OCI-LY1 (cell line): ENCODE measurements at regions not wholly inside any gene's neighbourhood (a gene's known extent, or its start where the extent isn't known, plus 50 kb on each side); places are given as distances from the start of the nearest gene placed in this dataset.
"Not testable (repeated sequence)": the region's sequence is repeated elsewhere in the genome, so short reads cannot be mapped to it uniquely, and the experiment has no call there.

Experiments used
- H2AFZ ChIP-seq: fragments of 200-600 bp; sonication (generic), shearing (Covaris generic); 2 replicates; pipeline ENCODE4 v1.6.0; 2014; ENCODE audit warnings: antibody characterized with exemption, mild to moderate bottlenecking, low read length
- H3F3A ChIP-seq: fragments of 200-600 bp; sonication (generic), shearing (Covaris generic); 2 replicates; pipeline ENCODE4 v1.6.0; 2014; ENCODE audit warnings: mild to moderate bottlenecking, antibody characterized with exemption, low read length, moderate library complexity; ENCODE audit not compliant: insufficient read depth
- H3K27ac ChIP-seq: fragments of 200-600 bp; sonication (generic); 2 replicates; pipeline ENCODE4 v1.5.1; 2014; ENCODE audit warnings: low read length, mixed run types, mild to moderate bottlenecking, low read depth; ENCODE audit not compliant: poor library complexity, severe bottlenecking
- H3K27me3 ChIP-seq: fragments of 200-600 bp; sonication (generic); 2 replicates; pipeline ENCODE4 v1.6.0; 2014; ENCODE audit warnings: antibody characterized with exemption, mild to moderate bottlenecking, low read length, moderate library complexity; ENCODE audit not compliant: insufficient read depth
- H3K36me3 ChIP-seq: fragments of 200-600 bp; sonication (generic); 2 replicates; pipeline ENCODE4 v1.6.1; 2014; ENCODE audit warnings: mild to moderate bottlenecking, antibody characterized with exemption, low read length, moderate library complexity, mixed read lengths; ENCODE audit not compliant: insufficient read depth
- H3K4me1 ChIP-seq: fragments of 200-600 bp; sonication (generic); 2 replicates; pipeline ENCODE4 v1.5.1; 2014; ENCODE audit warnings: mild to moderate bottlenecking, low read length, moderate library complexity; ENCODE audit not compliant: insufficient read depth, severe bottlenecking
- H3K4me2 ChIP-seq: fragments of 200-600 bp; sonication (generic), shearing (Covaris generic); 2 replicates; pipeline ENCODE4 v1.6.1; 2014; ENCODE audit warnings: low read length
- H3K4me3 ChIP-seq: fragments of 200-600 bp; sonication (generic); 2 replicates; pipeline ENCODE4 v1.5.1; 2014; ENCODE audit warnings: low read length, low read depth, mild to moderate bottlenecking, mixed read lengths; ENCODE audit not compliant: poor library complexity, severe bottlenecking
- H3K79me2 ChIP-seq: fragments of 200-600 bp; shearing (Covaris generic); 2 replicates; pipeline ENCODE4 v1.6.1; 2016; ENCODE audit warnings: mixed run types, low read length, mixed read lengths; ENCODE audit not compliant: insufficient read depth
- H3K9ac ChIP-seq: fragments of 200-600 bp; sonication (generic), shearing (Covaris generic); 2 replicates; pipeline ENCODE4 v1.6.1; 2014; ENCODE audit warnings: mild to moderate bottlenecking, low read length, mixed read lengths
- H3K9me2 ChIP-seq: fragments of 200-600 bp; sonication (generic), shearing (Covaris generic); 2 replicates; pipeline ENCODE4 v1.6.1; 2014; ENCODE audit warnings: low read depth, mild to moderate bottlenecking, low read length, mixed read lengths
- H3K9me3 ChIP-seq: fragments of 200-600 bp; shearing (Covaris generic); 2 replicates; pipeline ENCODE4 v1.6.1; 2014; ENCODE audit warnings: low read length, mixed read lengths
- H4K20me1 ChIP-seq: fragments of 200-600 bp; sonication (generic), shearing (Covaris generic); 2 replicates; pipeline ENCODE4 v1.6.0; 2016; ENCODE audit warnings: mild to moderate bottlenecking, low read length; ENCODE audit not compliant: insufficient read depth
- EZH2 ChIP-seq: fragments of 200-600 bp; sonication (generic), shearing (Covaris generic); IDR thresholded peaks from 2 replicates; pipeline ENCODE4 v1.8.0; 2017; ENCODE audit warnings: borderline replicate concordance, mixed run types, mild to moderate bottlenecking, antibody characterized with exemption, low read length, moderate library complexity, mixed read lengths
- TF ChIP-seq, protein P1 (sequence below): fragments of 200-600 bp; sonication (generic), shearing (Covaris generic); IDR thresholded peaks from 2 replicates; pipeline ENCODE4 v1.5.1; 2017; ENCODE audit warnings: mild to moderate bottlenecking, antibody characterized with exemption, low read length, moderate library complexity, mixed read lengths

DNA sequence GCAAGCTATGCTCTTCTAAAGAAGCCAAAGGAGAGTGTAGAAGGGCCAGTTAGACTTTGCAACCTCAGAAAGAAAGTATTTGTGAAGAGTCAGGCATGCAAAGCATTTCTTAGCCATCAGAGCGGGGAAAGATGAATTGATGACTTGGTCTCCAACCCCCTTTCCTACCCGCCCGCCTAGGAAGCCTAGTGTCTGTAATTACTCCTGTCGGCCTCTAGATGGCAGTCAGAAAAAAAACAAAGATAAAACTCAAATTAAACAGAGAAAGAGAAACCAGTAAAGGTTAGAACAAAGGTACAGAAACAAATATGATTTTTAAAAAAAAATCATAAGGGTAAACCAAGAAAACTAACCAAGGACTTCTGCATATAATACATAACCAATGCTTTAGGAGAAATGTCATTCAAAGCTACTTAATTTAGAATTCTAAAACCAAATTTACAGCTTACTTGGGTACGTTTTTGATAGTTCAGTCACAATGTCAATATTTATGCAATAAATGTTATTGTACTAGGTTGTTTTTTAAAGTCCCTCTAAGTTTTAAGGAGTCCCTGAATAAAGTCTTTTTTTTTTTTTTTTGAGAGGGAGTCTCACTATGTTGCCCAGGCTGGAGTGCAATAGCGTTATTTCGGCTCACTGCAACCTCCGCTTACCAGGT is 97.6 kb downstream of the LYZL1 start:
- Histone ChIP-seq H3K9ac (no peak overlapping the region), H3K27me3 (no peaks in the 10 kb centered on the region), H3K36me3 (no peaks in the 10 kb centered on the region), H3K4me2 (no peak overlapping the region), H3K79me2 (no peaks in the 10 kb centered on the region), H4K20me1 (no peaks in the 10 kb centered on the region), H3K4me3 (no peak overlapping the region), H3K4me1 (no peaks in the 10 kb centered on the region), H3F3A (no peaks in the 10 kb centered on the region), H2AFZ (no peak overlapping the region), H3K27ac (no peak overlapping the region), H3K9me3 (no peaks in the 10 kb centered on the region), H3K9me2 (no peaks in the 10 kb centered on the region)
- no peak for TF ChIP-seq EZH2
- TF ChIP-seq, protein P1, sequence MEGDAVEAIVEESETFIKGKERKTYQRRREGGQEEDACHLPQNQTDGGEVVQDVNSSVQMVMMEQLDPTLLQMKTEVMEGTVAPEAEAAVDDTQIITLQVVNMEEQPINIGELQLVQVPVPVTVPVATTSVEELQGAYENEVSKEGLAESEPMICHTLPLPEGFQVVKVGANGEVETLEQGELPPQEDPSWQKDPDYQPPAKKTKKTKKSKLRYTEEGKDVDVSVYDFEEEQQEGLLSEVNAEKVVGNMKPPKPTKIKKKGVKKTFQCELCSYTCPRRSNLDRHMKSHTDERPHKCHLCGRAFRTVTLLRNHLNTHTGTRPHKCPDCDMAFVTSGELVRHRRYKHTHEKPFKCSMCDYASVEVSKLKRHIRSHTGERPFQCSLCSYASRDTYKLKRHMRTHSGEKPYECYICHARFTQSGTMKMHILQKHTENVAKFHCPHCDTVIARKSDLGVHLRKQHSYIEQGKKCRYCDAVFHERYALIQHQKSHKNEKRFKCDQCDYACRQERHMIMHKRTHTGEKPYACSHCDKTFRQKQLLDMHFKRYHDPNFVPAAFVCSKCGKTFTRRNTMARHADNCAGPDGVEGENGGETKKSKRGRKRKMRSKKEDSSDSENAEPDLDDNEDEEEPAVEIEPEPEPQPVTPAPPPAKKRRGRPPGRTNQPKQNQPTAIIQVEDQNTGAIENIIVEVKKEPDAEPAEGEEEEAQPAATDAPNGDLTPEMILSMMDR, result peak; percentile 62

DNA sequence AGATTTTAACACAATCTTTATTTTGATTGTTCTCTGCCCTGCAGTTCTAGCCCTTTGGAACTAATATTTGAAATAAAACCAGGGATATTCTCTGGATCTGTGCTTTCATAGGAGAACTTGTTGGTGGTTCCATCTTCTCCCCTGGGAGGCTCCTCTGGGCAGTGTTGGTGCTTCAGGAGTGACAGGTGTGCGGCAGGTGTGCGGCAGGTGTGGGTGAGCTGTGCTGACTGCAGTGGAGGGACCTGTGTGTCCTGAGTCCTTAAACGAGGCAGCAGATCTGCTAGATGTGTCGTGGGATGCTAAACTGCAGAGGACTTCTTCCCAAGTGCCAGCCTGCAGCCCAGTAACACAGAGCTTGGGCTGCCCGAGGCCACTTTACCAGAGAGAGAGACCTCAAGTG is 98.4 kb downstream of the LYZL1 start:
- Histone ChIP-seq H3K9me3 (no peaks in the 10 kb centered on the region), H3K27ac (no peak overlapping the region), H3K27me3 (no peaks in the 10 kb centered on the region), H3K9ac (no peak overlapping the region), H3K9me2 (no peaks in the 10 kb centered on the region), H4K20me1 (no peaks in the 10 kb centered on the region), H3K79me2 (no peaks in the 10 kb centered on the region), H2AFZ (no peak overlapping the region), H3F3A (no peaks in the 10 kb centered on the region), H3K4me2 (no peak overlapping the region), H3K4me3 (no peak overlapping the region), H3K4me1 (no peaks in the 10 kb centered on the region), H3K36me3 (no peaks in the 10 kb centered on the region)
- TF ChIP-seq, protein P1, result no peak
- no peak for TF ChIP-seq EZH2

DNA sequence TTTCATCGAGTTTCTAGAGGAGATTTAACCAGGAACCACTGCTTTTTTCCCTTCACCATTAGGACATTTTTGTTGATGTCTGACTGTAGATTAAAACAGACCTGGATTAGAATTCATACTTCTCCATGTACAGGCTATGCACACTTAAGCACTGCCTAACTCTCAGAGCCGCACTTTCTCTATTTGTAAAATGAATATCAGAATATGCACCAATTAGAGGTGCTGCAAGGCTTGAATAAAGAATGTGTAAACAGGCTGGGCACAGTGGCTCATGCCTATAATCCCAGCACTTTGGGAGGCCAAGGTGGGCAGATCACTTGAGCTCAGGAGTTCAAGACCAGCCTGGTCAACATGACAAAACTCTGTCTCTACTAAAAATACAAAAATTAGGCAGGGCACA is 99.2 kb downstream of the LYZL1 start:
- H3K9me2 ChIP-seq, H3K27ac ChIP-seq, H3K4me3 ChIP-seq, H3K4me1 ChIP-seq, H3K9me3 ChIP-seq, H4K20me1 ChIP-seq, H3F3A ChIP-seq, H3K27me3 ChIP-seq, H3K79me2 ChIP-seq, H2AFZ ChIP-seq, H3K9ac ChIP-seq, H3K36me3 ChIP-seq, H3K4me2 ChIP-seq: not testable (repeated sequence)

DNA sequence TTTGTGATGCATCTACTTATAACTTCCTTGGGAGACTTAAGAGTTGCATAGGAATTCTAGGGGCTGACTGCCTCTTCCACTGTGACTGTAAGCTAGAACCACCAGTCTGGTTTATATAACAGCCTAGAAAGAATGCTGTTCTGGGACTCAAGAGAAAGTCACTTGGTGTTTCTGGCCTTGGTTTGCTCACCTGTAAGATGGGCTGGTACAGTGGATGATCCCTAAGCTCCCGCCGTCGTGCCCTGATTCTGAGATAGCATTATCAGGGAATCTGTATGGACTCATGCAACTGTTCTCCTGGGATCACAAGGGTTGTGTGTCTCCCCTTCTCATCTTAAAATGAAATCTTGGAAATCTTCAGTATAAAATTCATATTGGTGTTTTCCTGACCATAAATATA is 100.6 kb downstream of the LYZL1 start:
- Histone ChIP-seq H3K4me1 (no peaks in the 10 kb centered on the region), H3K4me3 (no peak overlapping the region), H3K27me3 (no peaks in the 10 kb centered on the region), H3K27ac (no peak overlapping the region), H3K79me2 (no peaks in the 10 kb centered on the region), H3K9me3 (no peaks in the 10 kb centered on the region), H3K9ac (no peak overlapping the region), H4K20me1 (no peaks in the 10 kb centered on the region), H3K9me2 (no peaks in the 10 kb centered on the region), H3K36me3 (no peaks in the 10 kb centered on the region), H2AFZ (no peak overlapping the region), H3K4me2 (no peak overlapping the region), H3F3A (no peaks in the 10 kb centered on the region)
- TF ChIP-seq, protein P1, result no peak
- TF ChIP-seq EZH2, result no peak
